Testis (tissue), 2 donors: ENCODE measurements at regions not wholly inside any gene's neighbourhood (a gene's known extent, or its start where the extent isn't known, plus 50 kb on each side); places are given as distances from the start of the nearest gene placed in this dataset.

Experiments used
- CTCF ChIP-seq, 3 experiments: fragments of 450-650 bp in 2 of 3; fragments of 200-600 bp in 1 of 3; sonication (generic) in 1 of 3; IDR thresholded peaks; one replicate each; pipeline ENCODE4 v1.5.1; 2016 to 2019; ENCODE audit warnings: antibody characterized with exemption in 3 of 3, mild to moderate bottlenecking in 2 of 3, moderate library complexity in 1 of 3
- POLR2A ChIP-seq: fragments of 450-650 bp; IDR thresholded peaks from one replicate; pipeline ENCODE4 v1.6.1; 2017; ENCODE audit warnings: antibody characterized with exemption, mild to moderate bottlenecking, moderate library complexity

- TF ChIP-seq POLR2A: no peak
- no peak for TF ChIP-seq CTCF (IDR thresholded peaks at IDR 0.05)
Observed at GRCh38 chr1:194848846-194849245, 1662.4 kb upstream of the B3GALT2 start.
